ENCODE measurements at regions not wholly inside any gene's neighbourhood (a gene's known extent, or its start where the extent isn't known, plus 50 kb on each side); places are given as distances from the start of the nearest gene placed in this dataset.

DNA sequence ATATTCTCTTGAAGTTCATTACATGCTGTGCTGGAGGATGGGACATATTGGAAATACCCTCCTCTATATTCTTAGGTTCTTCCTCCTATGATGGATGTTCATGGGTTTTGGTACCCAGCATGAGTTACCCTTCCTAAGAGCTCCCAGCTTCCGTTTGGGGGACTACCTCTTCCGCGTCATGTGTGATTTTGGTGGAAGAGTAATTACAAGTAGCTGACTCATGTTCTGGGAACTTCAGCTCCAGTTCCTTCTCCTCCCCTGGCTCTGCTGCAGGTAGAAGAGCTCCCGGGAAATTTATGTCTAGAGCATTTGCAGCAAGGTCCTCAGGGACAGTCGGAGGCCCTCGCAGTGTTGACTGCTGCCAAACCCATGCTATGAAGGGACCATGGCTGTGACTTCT is 208.8 kb upstream of the IL12A start:
- DNase-seq = no peak

- no peak for DNase-seq
Observed at GRCh38 chr3:159781867-159782266, 206.8 kb upstream of the IL12A start.

GRCh38 chr3:159782724-159783421 is 205.8 kb upstream of the IL12A start:
- DNase-seq = no peak

DNA sequence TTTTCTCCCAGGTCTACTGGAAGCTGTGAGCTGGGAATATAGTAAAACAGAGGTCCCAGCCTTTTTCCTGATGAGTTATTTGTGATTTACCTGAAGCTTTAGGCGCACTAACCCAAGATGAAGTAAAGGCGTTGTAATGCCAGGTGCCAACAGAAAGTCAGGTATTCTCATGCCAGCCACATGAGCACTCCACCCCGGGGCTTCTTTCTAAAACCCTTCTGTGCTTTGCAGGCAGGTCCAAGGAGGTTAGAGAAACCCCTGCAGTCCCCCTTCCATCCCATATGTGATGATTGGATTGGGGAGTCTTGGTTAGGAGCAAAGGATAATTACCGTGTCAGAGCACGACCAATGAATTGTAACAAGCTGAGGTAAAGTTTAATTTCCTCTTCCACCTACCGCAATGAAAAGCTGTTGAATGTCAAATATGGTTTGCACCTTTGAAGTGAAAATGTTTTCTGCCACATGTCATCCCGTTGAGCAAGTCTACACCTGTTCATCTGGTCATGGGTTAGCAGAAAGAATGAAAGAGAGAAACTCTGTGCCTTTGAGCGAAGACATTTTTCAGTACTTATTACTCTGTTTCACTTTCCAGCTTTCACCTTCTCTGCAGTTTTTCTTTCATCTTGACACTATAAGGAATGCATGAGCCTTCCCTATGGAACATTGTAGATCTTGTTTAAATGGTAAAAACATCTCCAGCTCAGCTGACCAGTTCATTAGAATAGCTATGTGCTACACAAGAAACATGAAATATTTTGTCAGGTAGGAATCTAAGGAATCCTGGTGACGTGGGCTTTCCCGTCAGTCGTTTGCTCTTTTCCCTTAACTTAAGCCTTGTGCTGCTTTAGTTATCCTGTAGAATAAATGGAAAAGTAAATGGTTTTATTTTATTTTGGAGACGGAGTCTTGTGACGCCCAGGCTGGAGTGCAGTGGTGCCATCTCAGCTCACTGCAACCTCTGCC is 204.6 kb upstream of the IL12A start:
- DNase-seq = no peak

- DNase-seq = peak; percentile 64
Observed at GRCh38 chr3:159785273-159785708, 203.3 kb upstream of the IL12A start.

GRCh38 chr3:159786489-159787177 is 202.0 kb upstream of the IL12A start:
- no peak for DNase-seq

DNA sequence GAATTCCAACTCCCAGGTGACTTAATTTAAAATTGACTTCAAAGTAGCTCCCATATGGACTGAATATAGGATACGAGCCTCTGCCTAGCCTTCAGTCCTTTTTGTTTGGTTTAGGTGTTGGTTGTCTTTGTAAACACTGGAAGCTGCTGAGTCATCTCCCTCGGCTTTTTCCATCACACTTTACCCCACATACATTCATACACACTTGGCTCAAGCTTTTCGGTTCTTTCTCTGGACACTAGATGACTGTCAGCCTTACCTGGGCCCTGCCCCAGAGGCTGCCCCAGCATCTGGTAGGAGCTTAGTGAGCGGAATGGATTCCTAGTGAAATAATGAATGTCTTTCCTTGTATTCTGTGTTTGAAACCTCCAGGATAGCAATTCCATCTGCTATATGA is 201.5 kb upstream of the IL12A start:
- peak; percentile 19 for DNase-seq

DNA sequence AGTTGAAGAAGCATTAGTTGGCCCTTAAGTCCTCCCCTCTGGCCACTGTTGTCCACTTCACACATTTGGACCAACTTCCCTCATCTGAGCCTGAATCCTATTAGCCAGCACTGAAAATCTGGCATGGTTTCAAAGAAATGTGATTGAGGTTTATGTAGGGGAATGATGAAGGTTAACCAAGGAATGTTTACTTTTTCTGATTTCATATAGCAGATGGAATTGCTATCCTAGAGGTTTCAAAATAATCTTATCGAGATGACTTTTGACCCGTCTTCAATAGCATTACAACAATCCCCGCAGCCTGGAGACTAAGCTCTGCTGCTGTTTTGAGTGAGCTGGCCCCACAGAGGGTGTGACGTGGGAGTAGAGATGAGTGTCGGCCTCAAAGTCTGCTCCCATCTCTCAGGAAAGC is 200.8 kb upstream of the IL12A start:
- DNase-seq = no peak

DNA sequence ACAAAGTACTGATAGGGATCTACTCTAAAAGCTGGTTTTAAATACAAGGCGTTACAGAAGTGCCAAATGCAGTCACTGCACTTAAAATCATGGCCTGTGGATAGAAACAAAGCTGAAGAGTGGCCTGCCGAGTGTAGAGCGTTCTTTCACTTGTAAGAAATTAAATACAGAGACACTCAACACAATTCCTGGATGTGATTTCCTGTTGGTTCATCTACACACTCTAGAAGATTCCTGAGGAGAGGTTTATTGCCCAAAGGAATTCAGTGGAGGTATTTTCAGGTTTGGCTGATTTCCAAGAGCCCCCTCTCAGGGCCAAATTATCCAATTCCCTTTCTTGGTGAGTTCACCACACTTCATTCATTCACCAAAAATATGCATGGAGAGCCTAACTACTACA is 200.3 kb upstream of the IL12A start:
- no peak for DNase-seq

DNA sequence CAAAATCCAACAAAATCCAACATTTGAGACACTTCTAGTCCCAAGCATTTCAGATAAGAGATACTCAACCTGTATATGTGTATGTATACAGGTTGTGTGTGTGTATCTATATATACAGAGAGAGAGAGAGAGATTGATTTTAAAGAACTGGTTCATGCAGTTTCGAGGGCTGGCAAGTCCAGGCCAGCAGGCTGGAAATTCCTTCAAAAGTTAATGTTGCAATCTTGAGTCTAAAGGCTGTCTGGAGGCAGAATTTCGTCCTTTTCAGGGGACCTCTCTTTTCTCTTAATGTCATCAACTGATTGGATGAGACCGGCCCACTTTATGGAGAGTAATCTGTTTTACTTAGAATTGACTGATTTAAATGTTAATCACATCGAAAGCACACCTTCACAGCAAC is 199.6 kb upstream of the IL12A start:
- no peak for DNase-seq

DNA sequence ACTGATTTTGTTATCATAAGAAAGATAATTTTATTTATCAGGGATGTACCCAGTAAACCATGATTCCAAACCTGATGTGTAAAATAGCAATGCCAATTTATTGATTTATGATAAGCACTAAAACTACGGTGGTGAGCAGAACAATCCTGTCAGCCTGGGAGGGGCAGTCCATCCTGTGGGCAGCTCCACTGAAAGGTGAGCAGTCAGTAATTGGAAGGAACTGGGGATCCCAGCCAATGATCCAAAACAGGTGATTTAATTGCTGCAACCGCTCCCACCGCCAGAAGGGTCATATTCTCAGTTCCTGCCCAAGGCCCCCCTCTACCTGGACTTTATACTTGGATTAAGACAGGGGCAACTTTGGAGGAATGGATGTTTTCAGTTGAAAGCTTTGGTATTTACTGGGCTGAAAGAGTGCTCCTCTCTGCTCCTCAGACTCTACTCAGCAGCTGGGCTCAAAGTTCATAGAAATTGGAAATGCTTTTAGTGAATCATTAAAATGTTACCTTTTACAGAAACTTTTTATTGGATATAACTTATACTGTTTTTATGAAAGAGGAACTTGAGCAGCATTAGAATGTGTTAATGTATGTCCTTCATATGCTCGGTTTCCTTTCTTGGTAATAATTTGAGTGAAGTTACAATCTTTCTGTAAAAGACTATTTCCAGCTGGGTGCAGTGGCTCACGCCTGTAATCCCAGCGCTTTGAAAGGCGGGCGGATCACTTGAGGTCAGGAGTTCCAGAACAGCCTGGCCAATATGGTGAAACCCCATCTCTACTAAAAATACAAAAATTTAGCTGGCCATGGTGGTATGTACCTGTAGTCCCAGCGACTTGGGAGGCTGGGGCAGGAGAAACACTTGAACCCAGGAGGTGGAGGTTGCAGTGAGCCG is 198.6 kb upstream of the IL12A start:
- DNase-seq = no peak

DNA sequence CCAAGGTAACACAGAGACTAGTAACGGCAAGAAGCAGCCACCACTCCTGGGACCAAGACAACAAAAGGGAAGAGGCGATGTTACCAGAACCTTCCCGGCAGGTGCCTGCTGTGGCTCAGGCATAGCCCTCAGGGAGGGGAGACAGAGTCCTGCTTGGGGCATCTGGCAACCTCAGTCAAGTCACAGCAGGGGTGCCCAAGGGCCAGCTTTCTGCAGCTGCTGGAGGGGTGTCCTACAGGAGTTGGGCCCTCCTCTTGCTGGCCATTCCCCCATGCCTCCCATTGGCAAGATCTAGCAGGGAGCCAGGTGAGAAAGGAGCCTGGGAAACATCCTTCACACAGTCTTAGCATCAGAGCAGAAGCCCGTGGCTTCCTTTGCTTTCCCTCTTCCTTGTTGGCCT is 197.3 kb upstream of the IL12A start:
- no peak for DNase-seq

DNA sequence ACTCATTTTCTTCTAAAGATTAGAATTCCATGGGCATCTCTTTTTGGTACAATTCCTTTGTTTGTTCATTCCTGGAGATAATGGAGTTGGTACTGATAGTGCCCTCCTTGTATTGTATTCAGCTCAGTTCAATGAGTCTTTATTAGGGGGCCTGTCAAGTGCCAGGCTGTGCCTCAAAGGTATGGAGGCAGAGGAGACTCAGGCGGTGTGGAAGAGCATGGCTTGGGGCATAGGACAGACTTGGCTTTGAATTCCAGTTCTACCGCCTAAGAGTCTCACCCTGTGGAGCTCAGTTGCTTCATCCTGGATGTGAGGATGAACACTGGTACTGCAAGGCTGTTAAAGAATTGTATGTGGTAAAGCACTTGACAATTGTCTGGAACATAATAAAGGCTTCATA is 196.6 kb upstream of the IL12A start:
- DNase-seq = no peak

DNA sequence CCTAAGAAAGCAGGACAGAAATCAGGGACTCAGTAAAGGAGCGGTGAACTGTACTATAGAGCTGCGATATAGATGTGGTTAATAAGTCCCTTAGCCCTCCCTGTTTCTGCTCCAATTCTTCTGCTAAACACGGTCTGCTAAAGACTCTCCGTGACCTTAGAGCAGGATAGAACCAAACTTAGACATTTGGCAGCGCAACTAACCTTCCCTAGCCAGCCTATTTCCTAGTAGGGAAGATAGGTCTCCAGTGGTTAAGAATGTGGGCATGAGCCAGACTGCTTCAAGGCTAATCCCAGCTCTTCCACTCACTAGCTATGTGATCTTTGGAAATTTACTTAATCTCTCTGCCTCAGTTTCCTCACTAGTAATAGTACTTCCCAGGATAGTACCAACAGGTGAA is 193.6 kb upstream of the IL12A start:
- DNase-seq = no peak

DNA sequence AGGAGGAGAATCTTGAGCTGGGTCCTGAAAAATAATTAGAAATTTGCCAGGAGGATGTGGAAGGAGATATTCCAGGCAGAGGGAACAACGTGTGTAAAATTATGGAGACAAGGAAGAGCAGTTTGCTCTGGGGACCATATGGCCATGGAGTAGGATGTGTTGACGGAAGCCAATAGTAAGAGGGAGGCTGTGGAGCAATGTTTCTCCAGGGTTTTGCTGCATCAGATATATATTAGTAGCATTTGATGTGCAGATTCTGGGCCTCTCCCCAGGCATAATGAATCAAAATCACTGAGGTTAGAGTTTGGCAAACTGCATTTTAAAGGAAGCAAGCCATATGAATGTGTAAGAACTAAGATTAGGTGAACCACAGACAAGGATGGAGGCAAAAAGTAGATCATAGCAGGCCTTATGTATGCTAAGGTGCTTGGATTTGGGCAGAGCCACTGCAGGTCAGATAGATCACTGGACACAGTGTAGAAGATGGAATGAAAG is 192.9 kb upstream of the IL12A start:
- no peak for DNase-seq

DNA sequence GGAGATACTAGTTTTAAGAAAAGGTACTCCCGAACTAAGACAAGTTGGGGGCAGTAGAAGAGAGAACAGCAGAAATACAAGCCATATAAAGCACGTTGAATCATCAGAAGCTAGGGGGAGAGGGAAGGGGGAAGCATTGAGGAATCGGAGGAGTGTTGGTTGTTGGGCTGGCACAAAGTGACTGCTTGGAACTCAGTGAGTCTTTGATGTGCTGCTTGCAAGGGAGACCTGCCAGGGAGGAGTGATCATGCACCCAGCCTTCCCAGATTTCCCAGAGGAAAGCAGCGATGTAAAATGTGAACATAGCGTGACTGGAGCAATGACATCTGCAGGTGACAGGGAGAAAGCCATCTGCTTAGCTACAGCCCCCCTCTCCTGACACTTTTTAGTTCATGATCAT is 192.4 kb upstream of the IL12A start:
- no peak for DNase-seq

GRCh38 chr3:159796744-159797143 is 191.9 kb upstream of the IL12A start:
- DNase-seq = no peak

GRCh38 chr3:159797771-159798170 is 190.9 kb upstream of the IL12A start:
- no peak for DNase-seq

- no peak for DNase-seq
Observed at GRCh38 chr3:159798951-159799350, 189.7 kb upstream of the IL12A start.

DNA sequence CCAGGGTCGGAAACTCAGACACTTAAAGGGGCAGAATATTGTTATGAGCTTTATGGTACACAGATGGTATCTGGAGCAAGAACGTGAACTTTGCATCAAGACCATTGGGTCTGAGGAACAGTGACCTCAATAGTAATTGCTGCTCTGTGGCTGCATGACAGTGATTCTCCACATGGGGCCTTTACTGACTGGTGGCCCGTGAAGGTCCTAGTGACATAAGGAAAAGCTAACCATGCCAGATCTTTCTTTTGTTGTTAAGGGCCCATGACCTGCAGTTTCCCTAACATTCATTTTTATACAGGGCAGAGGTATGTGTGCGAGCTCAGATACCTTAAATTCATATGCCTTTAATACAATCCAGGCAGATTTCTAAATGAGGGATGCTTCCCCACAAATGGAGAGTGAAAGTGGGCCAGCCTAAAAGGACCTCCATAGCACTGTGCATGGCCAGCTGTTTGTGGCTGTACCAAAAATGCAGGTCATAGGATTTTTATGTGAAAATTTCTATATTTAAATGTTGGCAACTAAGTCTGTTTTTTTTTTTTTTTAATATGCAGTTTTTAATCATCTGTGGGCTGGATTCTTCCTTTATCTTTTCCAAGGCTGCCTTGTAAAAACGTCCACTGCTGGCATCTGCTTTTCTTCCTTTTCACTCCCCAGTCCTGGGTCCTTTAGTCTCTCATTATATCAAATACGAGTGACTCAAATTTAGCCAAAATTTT is 188.0 kb upstream of the IL12A start:
- no peak for DNase-seq

DNA sequence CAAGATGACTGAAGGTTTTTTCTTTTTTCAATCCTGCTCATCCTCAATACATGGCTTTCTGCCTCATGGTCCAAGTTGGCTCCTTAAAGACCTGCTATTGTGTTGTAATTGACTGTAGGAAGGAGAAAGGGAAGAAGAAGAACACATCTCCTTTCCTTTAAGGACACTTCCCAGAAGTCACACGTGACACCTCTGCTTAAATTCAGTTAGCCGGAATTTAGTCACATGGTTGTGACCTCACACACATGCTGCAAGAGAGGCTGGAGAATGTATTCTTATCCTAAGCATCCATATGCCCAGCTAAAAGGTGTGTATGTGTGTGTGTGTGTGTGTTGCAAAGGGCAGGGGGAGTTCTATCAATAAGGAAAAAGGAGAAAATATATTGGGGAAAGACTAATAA is 185.8 kb upstream of the IL12A start:
- DNase-seq = no peak

- no peak for DNase-seq
Observed at GRCh38 chr3:159803459-159803858, 185.2 kb upstream of the IL12A start.
